K562 (cell line): ENCODE measurements at regions not wholly inside any gene's neighbourhood (a gene's known extent, or its start where the extent isn't known, plus 50 kb on each side); places are given as distances from the start of the nearest gene placed in this dataset.

Source experiments
- ADNP ChIP-seq: fragments of 200-800 bp; sonication (Bioruptor generic); IDR thresholded peaks from 2 replicates; pipeline ENCODE4 v1.6.1; 2016; ENCODE audit warnings: missing genetic modification characterization, missing compliant biosample characterization
- ARID2 ChIP-seq: fragments of 450-650 bp; IDR thresholded peaks from 2 replicates; pipeline ENCODE4 v1.6.1; 2017; ENCODE audit warnings: antibody characterized with exemption, mild to moderate bottlenecking
- CEBPB ChIP-seq: fragments of 450-650 bp; IDR thresholded peaks from 2 replicates; pipeline ENCODE4 v1.6.1; 2016; ENCODE audit warnings: missing genetic modification characterization, missing compliant biosample characterization
- CEBPG ChIP-seq, 3 experiments: fragments of 200-800 bp in 1 of 3; sonication (Bioruptor generic) in 1 of 3; sonication (generic) in 1 of 3; formaldehyde crosslinking in 1 of 3; IDR thresholded peaks in 2 of 3; conservative IDR thresholded peaks in 1 of 3; 2 replicates each; pipeline versions ENCODE4 v1.6.1 to v1.8.0; 2016 to 2022; ENCODE audit warnings: missing compliant biosample characterization in 2 of 3, missing genetic modification characterization in 2 of 3, mild to moderate bottlenecking in 1 of 3, missing genetic modification reagents in 1 of 3
- HDAC1 ChIP-seq, 2 experiments: fragments of 450-650 bp; IDR thresholded peaks; 2 replicates each; pipeline ENCODE4 v1.6.1; 2016 to 2017; ENCODE audit warnings: inconsistent platforms in 1 of 2, mild to moderate bottlenecking in 1 of 2, moderate library complexity in 1 of 2
- HNRNPLL ChIP-seq: fragments of 200-400 bp; formaldehyde crosslinking; IDR thresholded peaks from 2 replicates; pipeline ENCODE4 v1.6.1; 2017; ENCODE audit warnings: low read length, low read depth, mild to moderate bottlenecking; ENCODE audit not compliant: poor library complexity, severe bottlenecking
- MAZ ChIP-seq, 2 experiments: fragments of 450-650 bp in 1 of 2; sonication (generic) in 1 of 2; formaldehyde crosslinking; IDR thresholded peaks in 1 of 2; conservative IDR thresholded peaks in 1 of 2; 2 replicates each; pipeline versions ENCODE4 v1.4.0 to v1.5.0; 2020; ENCODE audit warnings: mild to moderate bottlenecking in 1 of 2, missing genetic modification reagents in 1 of 2
- NONO ChIP-seq, 2 experiments: fragments of 200-400 bp in 1 of 2; fragments of 450-650 bp in 1 of 2; formaldehyde crosslinking in 1 of 2; IDR thresholded peaks; 2 replicates each; pipeline ENCODE4 v1.6.1; 2017; ENCODE audit warnings: low read depth in 2 of 2, mild to moderate bottlenecking in 2 of 2, moderate library complexity in 2 of 2, low read length in 1 of 2
- POLR2G ChIP-seq: fragments of 200-400 bp; formaldehyde crosslinking; IDR thresholded peaks from 2 replicates; pipeline ENCODE4 v1.6.1; 2017; ENCODE audit warnings: low read depth, mild to moderate bottlenecking, antibody characterized with exemption, low read length, moderate library complexity
- RCOR1 ChIP-seq, 2 experiments: IDR thresholded peaks; 2 replicates each; pipeline ENCODE4 v1.6.1; 2012; ENCODE audit warnings: low read depth in 2 of 2, low read length in 2 of 2, borderline replicate concordance in 1 of 2, improper control_type of control experiment in 1 of 2
- SRF ChIP-seq, 2 experiments: fragments of 250-450, 450-650 bp in 1 of 2; sonication (Bioruptor Pico) in 1 of 2; sonication (generic) in 1 of 2; formaldehyde crosslinking; IDR thresholded peaks; 2 replicates each; pipeline versions ENCODE4 v1.5.0 to v1.5.1; 2020 to 2022; ENCODE audit warnings: mild to moderate bottlenecking in 1 of 2, missing genetic modification reagents in 1 of 2
- ZBTB49 ChIP-seq: sonication (generic); formaldehyde crosslinking; IDR thresholded peaks from 2 replicates; pipeline ENCODE4 v1.8.0; 2022; ENCODE audit warnings: missing genetic modification reagents, mild to moderate bottlenecking, borderline replicate concordance
- ZKSCAN8 ChIP-seq: fragments of 200-800 bp; sonication (Bioruptor generic); IDR thresholded peaks from 2 replicates; pipeline ENCODE4 v1.6.1; 2016; ENCODE audit warnings: missing genetic modification characterization, missing compliant biosample characterization
- ZNF212 ChIP-seq: fragments of 450-650 bp; formaldehyde crosslinking; IDR thresholded peaks from 2 replicates; pipeline ENCODE4 v1.4.0; 2020; ENCODE audit warnings: mild to moderate bottlenecking
- TF ChIP-seq, protein P1 (sequence below): fragments of 200-800 bp; sonication (Bioruptor generic); IDR thresholded peaks from 2 replicates; pipeline ENCODE4 v1.6.1; 2016; ENCODE audit warnings: missing genetic modification characterization, missing compliant biosample characterization
- TF ChIP-seq, protein P2 (sequence below): fragments of 450-650 bp; formaldehyde crosslinking; IDR thresholded peaks from 2 replicates; pipeline ENCODE4 v1.4.0; 2022; ENCODE audit warnings: missing genetic modification characterization

DNA sequence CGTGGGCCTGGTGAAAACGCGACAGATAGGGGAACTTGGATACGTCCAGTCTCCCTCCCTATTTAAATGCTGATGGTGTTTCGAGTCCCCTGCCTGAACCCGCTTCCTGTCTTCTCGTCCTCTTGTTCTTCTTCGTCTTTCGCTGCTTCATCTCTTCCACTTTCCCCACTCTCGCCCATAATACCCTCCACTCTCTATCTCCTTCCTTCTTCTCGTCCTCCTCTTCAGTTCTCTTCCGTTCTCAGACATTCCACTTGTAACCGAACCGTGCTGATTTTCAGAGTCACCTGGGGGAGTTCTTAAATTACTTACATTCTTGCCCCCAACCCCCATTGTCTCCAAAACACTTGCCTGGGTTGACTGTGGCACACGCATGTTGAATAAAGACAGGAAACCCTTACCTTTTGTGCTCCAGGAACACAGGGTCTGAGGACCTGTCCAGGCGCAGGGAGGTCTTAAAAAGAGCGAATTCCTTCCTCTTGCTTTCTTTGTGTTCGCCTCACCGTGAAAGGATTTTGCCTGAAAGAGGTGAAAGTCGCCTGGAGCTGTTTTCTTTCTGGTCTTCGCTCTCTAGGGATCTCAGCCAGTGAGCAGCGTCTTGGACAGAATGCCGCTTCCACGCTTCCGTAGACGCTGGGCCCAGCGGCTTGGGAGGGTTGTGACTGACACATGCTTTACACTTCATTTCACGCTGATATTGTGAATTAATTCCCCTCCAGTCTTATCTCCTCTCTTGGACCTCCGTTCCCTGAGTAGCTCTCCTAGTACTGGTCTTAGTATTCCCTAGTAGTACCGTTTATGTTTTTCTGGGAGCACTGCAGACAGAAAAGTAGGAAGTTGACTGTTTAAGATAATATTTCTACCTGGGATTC, 184.0 kb downstream of the GPX5 start (continued):
- TF ChIP-seq, protein P1, sequence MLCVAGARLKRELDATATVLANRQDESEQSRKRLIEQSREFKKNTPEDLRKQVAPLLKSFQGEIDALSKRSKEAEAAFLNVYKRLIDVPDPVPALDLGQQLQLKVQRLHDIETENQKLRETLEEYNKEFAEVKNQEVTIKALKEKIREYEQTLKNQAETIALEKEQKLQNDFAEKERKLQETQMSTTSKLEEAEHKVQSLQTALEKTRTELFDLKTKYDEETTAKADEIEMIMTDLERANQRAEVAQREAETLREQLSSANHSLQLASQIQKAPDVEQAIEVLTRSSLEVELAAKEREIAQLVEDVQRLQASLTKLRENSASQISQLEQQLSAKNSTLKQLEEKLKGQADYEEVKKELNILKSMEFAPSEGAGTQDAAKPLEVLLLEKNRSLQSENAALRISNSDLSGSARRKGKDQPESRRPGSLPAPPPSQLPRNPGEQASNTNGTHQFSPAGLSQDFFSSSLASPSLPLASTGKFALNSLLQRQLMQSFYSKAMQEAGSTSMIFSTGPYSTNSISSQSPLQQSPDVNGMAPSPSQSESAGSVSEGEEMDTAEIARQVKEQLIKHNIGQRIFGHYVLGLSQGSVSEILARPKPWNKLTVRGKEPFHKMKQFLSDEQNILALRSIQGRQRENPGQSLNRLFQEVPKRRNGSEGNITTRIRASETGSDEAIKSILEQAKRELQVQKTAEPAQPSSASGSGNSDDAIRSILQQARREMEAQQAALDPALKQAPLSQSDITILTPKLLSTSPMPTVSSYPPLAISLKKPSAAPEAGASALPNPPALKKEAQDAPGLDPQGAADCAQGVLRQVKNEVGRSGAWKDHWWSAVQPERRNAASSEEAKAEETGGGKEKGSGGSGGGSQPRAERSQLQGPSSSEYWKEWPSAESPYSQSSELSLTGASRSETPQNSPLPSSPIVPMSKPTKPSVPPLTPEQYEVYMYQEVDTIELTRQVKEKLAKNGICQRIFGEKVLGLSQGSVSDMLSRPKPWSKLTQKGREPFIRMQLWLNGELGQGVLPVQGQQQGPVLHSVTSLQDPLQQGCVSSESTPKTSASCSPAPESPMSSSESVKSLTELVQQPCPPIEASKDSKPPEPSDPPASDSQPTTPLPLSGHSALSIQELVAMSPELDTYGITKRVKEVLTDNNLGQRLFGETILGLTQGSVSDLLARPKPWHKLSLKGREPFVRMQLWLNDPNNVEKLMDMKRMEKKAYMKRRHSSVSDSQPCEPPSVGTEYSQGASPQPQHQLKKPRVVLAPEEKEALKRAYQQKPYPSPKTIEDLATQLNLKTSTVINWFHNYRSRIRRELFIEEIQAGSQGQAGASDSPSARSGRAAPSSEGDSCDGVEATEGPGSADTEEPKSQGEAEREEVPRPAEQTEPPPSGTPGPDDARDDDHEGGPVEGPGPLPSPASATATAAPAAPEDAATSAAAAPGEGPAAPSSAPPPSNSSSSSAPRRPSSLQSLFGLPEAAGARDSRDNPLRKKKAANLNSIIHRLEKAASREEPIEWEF, result no peak
- peak; percentile 3 to 56; a peak in 1 of 4 replicates for TF ChIP-seq MAZ (CRISPR knock-in tag; conservative IDR thresholded peaks at IDR 0.05 in 1 of 2, IDR thresholded peaks at IDR 0.05 in 1 of 2)
- peak; percentile 32; the same call in 1 of the 2 replicates for TF ChIP-seq CEBPG (CRISPR knock-in tag; IDR thresholded peaks at IDR 0.05)
- no peak for TF ChIP-seq CEBPG (tag; conservative IDR thresholded peaks at IDR 0.05 in 1 of 2, IDR thresholded peaks at IDR 0.05 in 1 of 2)
- TF ChIP-seq RCOR1 (IDR thresholded peaks at IDR 0.05; ENCODE audit: borderline replicate concordance in 1 of 2, low read depth in 2 of 2, low read length in 2 of 2), result peak in 1 of 2 experiments; percentile 18; a peak in 1 of 4 replicates
- TF ChIP-seq CEBPB, result no peak
- peak; percentile 44; the same call in 1 of the 2 replicates for TF ChIP-seq POLR2G
- TF ChIP-seq ZNF212 (CRISPR knock-in tag), result no peak
- no peak for TF ChIP-seq ADNP (tag)
- TF ChIP-seq SRF (CRISPR knock-in tag; IDR thresholded peaks at IDR 0.05), result 0 out of 4 replicates have a peak, but pooled peaks of 1 of the 2 experiments have one; percentile 55
- no peak; the same call in 1 of the 2 replicates for TF ChIP-seq ZKSCAN8
- no peak for TF ChIP-seq NONO (IDR thresholded peaks at IDR 0.05; ENCODE audit: low read depth in 2 of 2, low read length in 1 of 2)
- TF ChIP-seq, protein P2, sequence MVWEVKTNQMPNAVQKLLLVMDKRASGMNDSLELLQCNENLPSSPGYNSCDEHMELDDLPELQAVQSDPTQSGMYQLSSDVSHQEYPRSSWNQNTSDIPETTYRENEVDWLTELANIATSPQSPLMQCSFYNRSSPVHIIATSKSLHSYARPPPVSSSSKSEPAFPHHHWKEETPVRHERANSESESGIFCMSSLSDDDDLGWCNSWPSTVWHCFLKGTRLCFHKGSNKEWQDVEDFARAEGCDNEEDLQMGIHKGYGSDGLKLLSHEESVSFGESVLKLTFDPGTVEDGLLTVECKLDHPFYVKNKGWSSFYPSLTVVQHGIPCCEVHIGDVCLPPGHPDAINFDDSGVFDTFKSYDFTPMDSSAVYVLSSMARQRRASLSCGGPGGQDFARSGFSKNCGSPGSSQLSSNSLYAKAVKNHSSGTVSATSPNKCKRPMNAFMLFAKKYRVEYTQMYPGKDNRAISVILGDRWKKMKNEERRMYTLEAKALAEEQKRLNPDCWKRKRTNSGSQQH (CRISPR knock-in tag), result no peak
- peak; percentile 39 for TF ChIP-seq HNRNPLL
- TF ChIP-seq ARID2, result peak; percentile 29; the same call in 1 of the 2 replicates
- peak in 1 of 2 experiments; percentile 67; a peak in 2 of 4 replicates for TF ChIP-seq HDAC1 (IDR thresholded peaks at IDR 0.05)
- TF ChIP-seq ZBTB49 (CRISPR knock-in tag), result 0 out of 2 replicates have a peak, but pooled peaks have one; percentile 79
